DMS53 treated with DMSO at 0.1 percent for 48 hours (cell line): ENCODE measurements at regions not wholly inside any gene's neighbourhood (a gene's known extent, or its start where the extent isn't known, plus 50 kb on each side); places are given as distances from the start of the nearest gene placed in this dataset.
"Not testable (repeated sequence)": the region's sequence is repeated elsewhere in the genome, so short reads cannot be mapped to it uniquely, and the experiment has no call there.

Experiments
- DNase-seq: peaks from one replicate; lab custom pipeline; 2025; ENCODE audit not compliant: unreplicated experiment; lab: John Stamatoyannopoulos, UW

GRCh38 chr2:16226943-16227664 is 286.8 kb downstream of the MYCN start:
- no peak for DNase-seq

GRCh38 chr2:16226381-16226780 is 286.0 kb downstream of the MYCN start:
- no peak for DNase-seq

- DNase-seq: no peak
Measured at GRCh38 chr2:16225545-16225944, 285.2 kb downstream of the MYCN start.

- DNase-seq: no peak
Measured at GRCh38 chr2:16225071-16225470, 284.7 kb downstream of the MYCN start.

- DNase-seq: no peak
Measured at GRCh38 chr2:16224298-16225045, 284.1 kb downstream of the MYCN start.

GRCh38 chr2:16223841-16224177 is 283.5 kb downstream of the MYCN start:
- DNase-seq: no peak

GRCh38 chr2:16223161-16223840 is 283.0 kb downstream of the MYCN start:
- no peak for DNase-seq

- no peak for DNase-seq
Measured at GRCh38 chr2:16222326-16222725, 282.0 kb downstream of the MYCN start.

- DNase-seq: no peak
Measured at GRCh38 chr2:16221461-16222010, 281.2 kb downstream of the MYCN start.

- no peak for DNase-seq
Measured at GRCh38 chr2:16219292-16219975, 279.1 kb downstream of the MYCN start.

- peak; percentile 1 for DNase-seq
Measured at GRCh38 chr2:16218625-16219024, 278.3 kb downstream of the MYCN start.

GRCh38 chr2:16218161-16218560 is 277.8 kb downstream of the MYCN start:
- no peak for DNase-seq

- not testable (repeated sequence) for DNase-seq
Measured at GRCh38 chr2:16217741-16218140, 277.4 kb downstream of the MYCN start.

GRCh38 chr2:16217291-16217690 is 276.9 kb downstream of the MYCN start:
- DNase-seq: no peak

- DNase-seq: no peak
Measured at GRCh38 chr2:16216558-16216945, 276.2 kb downstream of the MYCN start.

- no peak for DNase-seq
Measured at GRCh38 chr2:16215902-16216557, 275.7 kb downstream of the MYCN start.

- no peak for DNase-seq
Measured at GRCh38 chr2:16214861-16215260, 274.5 kb downstream of the MYCN start.

GRCh38 chr2:16214391-16214790 is 274.0 kb downstream of the MYCN start:
- DNase-seq: no peak

GRCh38 chr2:16212321-16212720 is 272.0 kb downstream of the MYCN start:
- DNase-seq: no peak

- no peak for DNase-seq
Measured at GRCh38 chr2:16211341-16211740, 271.0 kb downstream of the MYCN start.

GRCh38 chr2:16210841-16211240 is 270.5 kb downstream of the MYCN start:
- no peak for DNase-seq
